ENCODE measurements at regions not wholly inside any gene's neighbourhood (a gene's known extent, or its start where the extent isn't known, plus 50 kb on each side); places are given as distances from the start of the nearest gene placed in this dataset.
"Not testable (repeated sequence)": the region's sequence is repeated elsewhere in the genome, so short reads cannot be mapped to it uniquely, and the experiment has no call there.

DNA sequence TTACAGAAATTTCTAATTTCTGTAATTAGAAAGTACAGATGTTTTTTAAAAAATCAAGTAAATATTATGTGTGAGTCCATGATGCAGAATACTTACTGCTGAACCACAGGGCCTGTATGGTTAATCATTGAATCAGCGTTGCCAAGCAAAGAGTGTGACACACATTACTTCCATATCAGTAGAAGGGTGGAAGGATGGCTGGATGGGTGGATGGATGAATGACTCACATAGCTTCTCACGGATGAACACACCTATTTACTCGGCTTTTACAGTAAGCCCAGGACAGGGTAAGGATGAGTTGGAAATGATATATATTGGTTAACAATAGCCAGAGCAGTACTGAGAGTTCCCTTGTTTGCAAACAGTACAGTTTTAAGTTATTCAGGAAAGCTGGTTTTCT is 495.9 kb upstream of the RBFOX1 start:
- no peak for DNase-seq

GRCh38 chr16:6835941-6836340 is 496.7 kb upstream of the RBFOX1 start:
- DNase-seq: no peak

GRCh38 chr16:6835516-6835915 is 497.1 kb upstream of the RBFOX1 start:
- DNase-seq: no peak

GRCh38 chr16:6828690-6829089 is 504.0 kb upstream of the RBFOX1 start:
- DNase-seq: no peak

GRCh38 chr16:6827931-6828330 is 504.7 kb upstream of the RBFOX1 start:
- DNase-seq: no peak

DNA sequence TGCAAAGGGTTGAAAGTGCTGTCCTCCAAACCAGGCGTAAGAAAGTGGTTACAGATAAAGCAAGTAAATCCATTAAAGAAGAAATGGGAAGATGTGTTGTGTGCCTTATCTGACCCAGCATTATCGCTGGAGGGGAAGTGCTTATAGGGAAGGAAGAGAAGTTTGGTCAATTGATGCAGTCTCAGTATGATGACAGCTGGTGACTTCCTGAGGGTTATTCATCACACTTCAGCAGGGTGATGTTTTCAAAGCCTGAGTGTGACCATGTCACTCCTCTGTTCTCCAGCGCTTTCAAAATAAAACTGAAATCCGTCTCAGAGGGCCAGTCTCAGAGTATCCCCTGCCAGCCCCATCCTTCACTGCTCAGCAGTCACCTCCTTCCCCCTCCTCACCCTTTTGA is 505.4 kb upstream of the RBFOX1 start:
- no peak for DNase-seq

DNA sequence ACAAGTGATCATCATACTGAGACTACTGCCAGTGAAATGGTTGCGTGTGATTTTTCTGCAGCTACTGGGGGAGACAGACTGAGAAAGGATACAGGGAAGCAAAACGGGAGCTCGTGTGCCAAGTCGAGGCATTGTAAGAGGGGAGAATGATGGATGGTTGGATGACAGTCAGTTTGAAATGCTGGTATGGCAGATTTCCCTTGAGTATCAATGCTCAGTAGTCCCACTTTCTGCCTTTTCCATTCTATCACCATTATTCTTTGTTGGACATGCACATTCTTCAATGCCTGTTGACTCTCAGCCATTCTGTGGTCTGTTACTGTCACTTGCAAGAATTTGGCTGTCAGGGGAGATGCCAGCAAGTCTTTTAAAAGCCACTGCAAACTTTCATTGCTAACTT is 510.6 kb upstream of the RBFOX1 start:
- DNase-seq: no peak

DNA sequence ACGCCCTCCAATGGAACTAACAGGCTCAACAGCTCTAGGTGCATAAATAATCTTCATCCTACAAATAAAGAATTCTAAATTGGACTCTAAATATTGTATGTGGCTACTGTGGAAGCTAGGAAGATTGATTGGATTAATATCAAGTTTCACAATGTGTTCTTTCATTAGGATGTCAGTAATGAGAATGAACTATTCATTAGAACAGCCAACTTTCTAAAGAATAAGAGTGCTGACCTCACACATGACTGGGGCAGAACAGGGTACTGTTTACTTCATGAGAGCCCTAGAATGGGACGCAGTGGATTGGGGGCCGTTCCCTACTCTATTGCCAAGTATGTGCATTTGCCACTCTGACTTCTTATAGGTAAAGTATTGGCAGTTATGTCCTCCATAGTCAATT is 528.2 kb upstream of the RBFOX1 start:
- no peak for DNase-seq

GRCh38 chr16:6803176-6803575 is 529.5 kb upstream of the RBFOX1 start:
- DNase-seq: no peak

- no peak for DNase-seq
Measured at GRCh38 chr16:6797223-6797622, 535.4 kb upstream of the RBFOX1 start.

DNA sequence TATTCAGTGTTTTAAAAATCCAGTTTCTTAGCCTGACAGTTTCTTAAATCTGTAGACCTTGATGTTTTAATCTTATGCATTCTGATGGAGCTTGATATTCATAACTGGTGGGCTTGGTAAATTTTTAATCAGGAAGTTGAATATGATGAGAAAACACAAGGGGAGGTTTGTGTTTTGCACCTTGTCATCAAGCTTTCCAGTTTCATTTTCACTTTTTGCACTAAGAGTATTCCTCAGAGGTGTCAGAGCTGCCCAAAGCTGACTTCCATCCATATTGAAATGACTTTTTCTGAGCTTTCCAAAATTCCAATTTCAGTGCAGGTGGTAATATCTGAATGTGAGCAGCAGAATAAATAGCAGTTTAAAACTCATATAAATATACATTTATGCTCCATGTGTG is 555.0 kb upstream of the RBFOX1 start:
- DNase-seq: no peak

- DNase-seq: no peak
Measured at GRCh38 chr16:6775712-6776111, 556.9 kb upstream of the RBFOX1 start.

DNA sequence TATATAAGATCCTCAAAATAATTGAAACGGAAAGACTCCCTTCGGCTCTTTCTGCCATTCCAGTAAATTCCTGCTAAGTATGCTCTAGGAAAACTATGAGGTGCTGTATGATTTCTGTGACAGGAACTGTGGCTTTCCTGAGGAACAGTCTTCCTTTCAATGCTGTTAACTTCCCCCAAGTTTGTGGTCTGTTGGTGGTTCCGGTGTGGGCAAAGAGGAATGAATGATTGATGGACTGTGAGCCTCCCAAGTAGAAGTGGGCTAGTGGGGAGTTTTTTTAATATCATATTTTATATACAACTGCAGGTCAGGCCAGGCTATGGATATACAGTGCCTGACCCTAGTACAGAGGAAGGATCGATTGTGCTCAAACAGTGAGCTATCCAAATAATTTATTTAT is 560.7 kb upstream of the RBFOX1 start:
- DNase-seq: no peak

- DNase-seq: no peak
Measured at GRCh38 chr16:6753553-6753952, 579.1 kb upstream of the RBFOX1 start.

DNA sequence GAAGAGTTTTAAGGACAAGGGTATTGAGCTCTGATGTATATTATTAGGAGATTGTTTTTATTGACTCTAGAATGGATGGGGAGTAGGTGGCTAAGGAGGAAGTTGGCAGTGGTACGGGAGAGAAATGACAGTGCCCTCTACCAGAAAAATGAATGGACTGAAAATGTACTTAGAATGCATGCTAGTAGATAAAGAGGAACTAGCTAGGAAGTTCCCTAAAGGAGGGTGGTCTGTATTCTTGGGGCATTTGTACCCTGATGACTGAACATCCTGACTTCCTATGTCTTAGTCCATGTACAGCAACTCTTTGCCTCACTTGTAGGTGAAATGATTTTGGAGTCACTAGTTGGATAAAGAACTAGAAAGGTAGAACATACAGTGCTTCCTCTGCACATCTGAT is 581.5 kb upstream of the RBFOX1 start:
- DNase-seq: no peak

DNA sequence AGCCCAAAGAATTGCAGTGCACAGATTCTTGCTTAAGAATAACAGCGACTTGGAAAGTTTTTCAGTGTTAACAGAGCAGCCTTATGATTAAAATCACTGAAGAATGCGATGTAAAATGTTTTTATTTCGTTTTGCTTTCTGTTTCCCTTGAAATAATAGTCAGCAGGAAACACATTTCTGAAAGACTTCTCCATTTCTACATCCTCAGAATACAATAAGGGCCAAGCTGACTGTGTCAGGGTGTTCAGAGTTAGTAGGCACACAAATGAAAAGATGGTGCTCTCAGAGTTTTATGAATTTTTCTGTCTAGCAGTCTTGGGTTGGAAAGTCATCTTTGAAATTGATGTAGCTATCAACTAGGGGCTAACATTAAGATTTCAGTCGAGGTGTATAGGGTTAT is 582.9 kb upstream of the RBFOX1 start:
- DNase-seq: no peak

GRCh38 chr16:6736302-6736701 is 596.3 kb upstream of the RBFOX1 start:
- DNase-seq: not testable (repeated sequence)

DNA sequence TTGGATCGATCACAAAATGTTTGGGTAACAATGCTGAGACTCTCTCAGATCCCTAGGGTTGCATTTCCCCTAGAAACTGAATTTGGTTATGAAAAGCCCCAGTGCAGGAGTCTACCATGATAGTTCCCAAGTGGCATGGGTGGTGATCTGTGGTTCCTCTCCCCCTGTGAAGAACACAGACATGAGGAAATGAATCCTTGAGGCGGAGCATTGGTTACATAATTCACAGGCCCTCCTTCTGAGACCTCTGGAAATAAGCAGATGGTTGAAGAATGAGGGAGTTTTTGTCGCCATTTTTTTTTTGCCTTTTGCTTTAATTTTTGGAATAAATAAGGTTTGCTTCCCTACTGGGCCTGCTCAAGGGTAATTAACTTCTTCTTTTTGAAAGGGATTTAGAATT is 597.0 kb upstream of the RBFOX1 start:
- DNase-seq: no peak

DNA sequence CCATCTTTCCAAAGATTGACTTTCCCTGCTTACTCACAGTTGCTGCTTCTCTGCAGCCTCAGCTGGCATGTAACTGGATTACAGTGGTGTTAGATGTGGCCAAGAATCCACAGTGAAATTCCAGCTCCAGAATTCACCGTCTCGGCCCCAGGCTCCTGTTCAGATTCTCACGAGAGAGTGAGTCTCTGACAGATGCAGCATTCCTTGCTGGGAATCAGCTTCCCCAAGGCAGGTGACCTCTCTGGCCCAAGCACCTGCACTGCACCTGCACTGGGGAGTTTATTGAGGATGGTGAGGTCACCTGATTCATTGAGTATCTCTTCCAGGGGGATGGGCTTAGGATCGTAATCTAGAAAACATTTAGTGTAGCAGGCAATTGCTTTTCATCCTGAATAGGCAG is 600.5 kb upstream of the RBFOX1 start:
- DNase-seq: no peak

DNA sequence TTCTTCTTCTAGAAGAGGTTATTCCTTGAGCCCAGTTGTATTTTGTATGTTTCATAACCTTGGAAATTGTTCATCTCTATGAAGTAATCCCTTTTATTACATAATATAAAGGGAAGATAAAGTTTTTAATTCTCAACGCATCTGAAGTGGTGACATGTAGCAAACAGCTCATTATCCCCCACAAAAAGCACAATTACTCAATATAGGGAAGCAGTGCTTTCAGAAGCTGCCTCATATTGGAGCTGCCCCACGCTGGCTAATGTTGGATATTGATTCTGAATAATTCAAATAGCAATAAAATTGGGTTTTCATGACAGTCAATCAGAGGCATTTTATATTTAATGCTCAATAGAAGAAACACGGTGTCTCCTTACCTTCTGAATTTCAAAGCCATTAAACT is 604.3 kb upstream of the RBFOX1 start:
- DNase-seq: no peak

GRCh38 chr16:6726621-6727020 is 606.0 kb upstream of the RBFOX1 start:
- DNase-seq: no peak

DNA sequence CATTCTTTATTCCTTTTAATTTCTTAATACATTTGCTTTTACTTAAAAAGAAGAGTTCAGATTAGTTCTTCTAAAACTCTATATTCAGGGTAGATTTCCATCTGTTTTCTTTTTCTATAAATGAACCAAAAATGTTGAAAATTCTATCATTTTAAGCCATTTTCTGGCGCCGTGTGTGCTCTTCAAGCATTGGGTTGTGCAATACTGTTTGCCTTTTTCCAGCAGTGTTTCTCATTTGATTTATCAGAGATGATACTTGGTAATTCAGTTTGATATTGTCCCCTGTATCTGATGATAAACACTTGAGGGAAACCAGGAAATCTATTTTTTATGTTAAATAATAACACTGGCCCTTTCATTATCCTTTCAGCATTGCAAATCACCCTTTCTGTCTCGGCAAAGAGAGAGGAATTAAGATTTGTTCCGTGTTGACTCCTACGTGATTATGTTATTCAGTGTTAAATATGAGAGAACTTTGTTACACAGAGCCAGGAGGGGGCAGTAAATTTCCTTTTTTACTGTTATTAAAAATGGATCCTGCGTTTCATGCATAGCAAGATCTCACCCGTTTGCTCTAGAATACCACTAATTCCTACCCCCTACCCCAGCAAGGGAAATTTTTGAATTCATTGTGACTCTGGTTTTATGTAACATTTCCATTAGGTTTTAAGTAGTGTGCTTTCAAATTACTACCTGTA is 606.9 kb upstream of the RBFOX1 start:
- no peak for DNase-seq

DNA sequence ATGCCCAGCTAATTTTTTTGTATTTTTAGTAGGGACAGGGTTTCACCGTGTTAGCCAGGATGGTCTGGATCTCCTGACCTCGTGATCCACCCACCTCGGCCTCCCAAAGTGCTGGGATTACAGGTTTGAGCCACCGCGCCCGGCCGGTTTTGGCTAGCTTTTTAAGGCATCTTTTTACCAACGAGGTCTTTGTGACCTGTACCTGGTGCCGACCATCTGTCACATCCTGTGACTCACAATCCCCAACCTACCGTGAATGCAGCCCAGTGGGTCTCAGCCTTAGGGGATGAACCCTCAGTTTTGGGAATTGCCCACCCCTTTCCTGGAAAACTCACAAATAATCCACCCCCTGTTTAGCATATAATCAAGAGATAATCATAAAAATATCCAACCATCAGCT is 607.4 kb upstream of the RBFOX1 start:
- DNase-seq: not testable (repeated sequence)

GRCh38 chr16:6722786-6723185 is 609.9 kb upstream of the RBFOX1 start:
- DNase-seq: no peak

- DNase-seq: no peak
Measured at GRCh38 chr16:6714510-6714909, 618.1 kb upstream of the RBFOX1 start.

DNA sequence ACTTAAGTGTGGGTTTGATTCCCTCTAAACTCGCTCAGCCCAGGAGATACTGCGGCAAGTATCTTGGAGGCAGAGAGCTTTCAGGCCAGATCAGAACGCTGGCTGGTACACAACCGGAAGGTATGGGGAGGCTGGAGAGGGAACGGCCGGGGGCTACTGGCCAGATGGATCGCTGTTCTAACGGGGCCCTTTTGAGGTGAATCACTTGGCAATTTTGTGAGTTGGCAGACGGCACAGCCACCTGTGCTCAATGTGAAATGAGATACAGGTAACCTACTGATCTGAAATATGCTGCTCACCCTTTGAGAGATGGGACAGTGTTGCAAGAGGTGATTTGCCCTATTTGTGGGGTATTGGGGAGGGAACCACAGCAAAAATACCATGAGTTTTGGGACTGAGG is 622.9 kb upstream of the RBFOX1 start:
- no peak for DNase-seq
